ENCODE measurements at regions not wholly inside any gene's neighbourhood (a gene's known extent, or its start where the extent isn't known, plus 50 kb on each side); places are given as distances from the start of the nearest gene placed in this dataset.

GRCh38 chrX:9392445-9392844 lies 72.4 kb upstream of the TBL1X start:
- TF ChIP-seq CTCF (conservative IDR thresholded peaks at IDR 0.05; ENCODE audit: low read depth in 2 of 2) (no peak), EZH2phosphoT487 (IDR thresholded peaks at IDR 0.05; ENCODE audit: unreplicated experiment) (no peak), CREB1 (CRISPR knock-in tag; IDR thresholded peaks at IDR 0.05; ENCODE audit: low read depth) (no peak), EZH2 (IDR thresholded peaks at IDR 0.05; ENCODE audit: low read depth, unreplicated experiment) (no peak), JUNB (IDR thresholded peaks at IDR 0.05; ENCODE audit: unreplicated experiment) (no peak)

All from GM23338 (cell line).